Erythroblast (primary cell): ENCODE measurements at regions not wholly inside any gene's neighbourhood (a gene's known extent, or its start where the extent isn't known, plus 50 kb on each side); places are given as distances from the start of the nearest gene placed in this dataset.

Source experiments
- GATA1 ChIP-seq: IDR thresholded peaks from 2 replicates; pipeline ENCODE4 v1.6.1; 2011; ENCODE audit warnings: low read depth, mild to moderate bottlenecking, control low read depth, low read length, moderate library complexity
- POLR2A ChIP-seq: IDR thresholded peaks from 2 replicates; pipeline ENCODE4 v1.6.1; 2011; ENCODE audit warnings: mild to moderate bottlenecking, low read length

DNA sequence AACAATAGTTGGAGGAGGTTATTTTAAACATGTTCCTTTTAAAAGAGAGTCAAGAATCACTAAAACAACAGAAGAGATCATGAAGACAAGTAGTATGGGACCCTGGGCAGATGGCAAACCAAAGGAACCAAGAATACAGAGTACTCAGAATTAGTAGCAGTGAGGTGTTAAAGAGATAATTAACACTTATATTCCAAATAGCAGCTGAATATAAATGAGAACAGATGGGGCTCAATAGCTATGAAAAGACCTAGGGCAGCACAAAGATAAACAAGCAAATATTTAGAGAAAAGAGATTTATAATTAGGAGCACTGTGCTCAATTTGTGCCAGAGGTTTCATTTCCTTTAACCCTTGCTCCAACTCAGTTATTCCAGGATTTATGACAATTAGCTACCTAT, 159.1 kb downstream of the FAM114A2 start:
- TF ChIP-seq POLR2A (no peak), GATA1 (no peak)
